ENCODE measurements at regions not wholly inside any gene's neighbourhood (a gene's known extent, or its start where the extent isn't known, plus 50 kb on each side); places are given as distances from the start of the nearest gene placed in this dataset.

GRCh38 chr5:8481007-8481406 lies 612.1 kb downstream of the MTRR start:
- H2AFZ ChIP-seq (ENCODE audit: control insufficient read depth, low read length), result no peak overlapping the region
- H3K27ac ChIP-seq (ENCODE audit: control insufficient read depth, insufficient read depth, low read length), result no peak overlapping the region
- H3K4me3 ChIP-seq (ENCODE audit: control insufficient read depth in 2 of 3, extremely low read depth in 1 of 3, insufficient read depth in 2 of 3, low read depth in 1 of 3, low read length in 3 of 3), result no peak overlapping the region
- H3K27me3 ChIP-seq (ENCODE audit: control insufficient read depth, extremely low read depth, insufficient read depth, low read length), result no peaks in the 10 kb centered on the region
- no peaks in the 10 kb centered on the region for H3K36me3 ChIP-seq (ENCODE audit: control insufficient read depth in 2 of 2, extremely low read depth in 1 of 2, insufficient read depth in 2 of 2, low read length in 2 of 2)
- H3K9ac ChIP-seq (ENCODE audit: control insufficient read depth, extremely low read depth, insufficient read depth, low read length), result no peak overlapping the region
- no peak for DNase-seq (ENCODE audit: low read depth, low spot score)
- H4K20me1 ChIP-seq (ENCODE audit: control insufficient read depth, extremely low read depth, insufficient read depth, low read length), result no peaks in the 10 kb centered on the region
- no peak for FAIRE-seq
- H3K9me1 ChIP-seq (ENCODE audit: control insufficient read depth, extremely low read depth, insufficient read depth, low read length), result no peaks in the 10 kb centered on the region
- dilution Hi-C loops (cut with MboI; ENCODE audit: extremely low pct_ligation_motif_present, low sequenced_read_pairs), result no loop called here
- no peak overlapping the region for H3K4me2 ChIP-seq (ENCODE audit: control insufficient read depth, extremely low read depth, insufficient read depth, low read depth, low read length)
- no peaks in the 10 kb centered on the region for H3K4me1 ChIP-seq (ENCODE audit: control insufficient read depth, extremely low read depth, insufficient read depth, low read length)
- H3K9me3 ChIP-seq (ENCODE audit: control insufficient read depth, low read depth, low read length), result no peaks in the 10 kb centered on the region
- TF ChIP-seq EZH2 (IDR thresholded peaks at IDR 0.05; ENCODE audit: low read length) (no peak), CTCF (optimal IDR thresholded peaks at IDR 0.05 in 1 of 3, IDR thresholded peaks at IDR 0.05 in 1 of 3, conservative IDR thresholded peaks at IDR 0.05 in 1 of 3; ENCODE audit: extremely low read depth in 1 of 3, insufficient read depth in 2 of 3, low read length in 3 of 3) (no peak)
- no peaks in the 10 kb centered on the region for H3K79me2 ChIP-seq (ENCODE audit: control insufficient read depth, insufficient read depth, low read length)

DNA sequence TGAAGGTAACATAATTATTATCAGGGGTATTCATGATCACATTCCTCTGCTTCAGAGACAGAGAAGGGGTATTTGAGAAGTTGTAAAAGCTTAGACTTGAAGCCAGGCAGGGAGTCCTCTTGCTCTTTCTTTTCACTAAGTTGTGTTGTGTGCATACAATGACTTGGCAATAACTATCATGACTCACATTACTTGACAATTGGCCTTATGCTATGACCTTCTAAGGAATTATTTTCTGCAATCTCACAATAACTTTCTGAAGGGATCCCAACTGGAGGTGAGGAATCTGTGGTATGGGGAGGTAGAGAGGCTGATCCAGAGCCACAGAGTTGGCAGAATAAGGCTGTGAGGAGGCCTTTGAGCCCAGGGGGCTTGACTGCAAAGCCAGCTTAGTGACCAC lies 622.3 kb downstream of the MTRR start:
- no peaks in the 10 kb centered on the region for H4K20me1 ChIP-seq (ENCODE audit: control insufficient read depth, extremely low read depth, insufficient read depth, low read length)
- no peak for TF ChIP-seq CTCF (optimal IDR thresholded peaks at IDR 0.05 in 1 of 3, IDR thresholded peaks at IDR 0.05 in 1 of 3, conservative IDR thresholded peaks at IDR 0.05 in 1 of 3; ENCODE audit: extremely low read depth in 1 of 3, insufficient read depth in 2 of 3, low read length in 3 of 3)
- no peak for TF ChIP-seq EZH2 (IDR thresholded peaks at IDR 0.05; ENCODE audit: low read length)
- H3K27ac ChIP-seq (ENCODE audit: control insufficient read depth, insufficient read depth, low read length), result no peak overlapping the region
- no peak overlapping the region for H3K9ac ChIP-seq (ENCODE audit: control insufficient read depth, extremely low read depth, insufficient read depth, low read length)
- H3K4me1 ChIP-seq (ENCODE audit: control insufficient read depth, extremely low read depth, insufficient read depth, low read length), result no peaks in the 10 kb centered on the region
- no peak for DNase-seq (ENCODE audit: low read depth, low spot score)
- H3K79me2 ChIP-seq (ENCODE audit: control insufficient read depth, insufficient read depth, low read length), result no peaks in the 10 kb centered on the region
- H3K27me3 ChIP-seq (ENCODE audit: control insufficient read depth, extremely low read depth, insufficient read depth, low read length), result no peaks in the 10 kb centered on the region
- H3K4me2 ChIP-seq (ENCODE audit: control insufficient read depth, extremely low read depth, insufficient read depth, low read depth, low read length), result no peak overlapping the region
- no peak overlapping the region for H2AFZ ChIP-seq (ENCODE audit: control insufficient read depth, low read length)
- dilution Hi-C loops (cut with MboI; ENCODE audit: extremely low pct_ligation_motif_present, low sequenced_read_pairs), result no loop called here
- no peak for FAIRE-seq
- H3K4me3 ChIP-seq (ENCODE audit: control insufficient read depth in 2 of 3, extremely low read depth in 1 of 3, insufficient read depth in 2 of 3, low read depth in 1 of 3, low read length in 3 of 3), result no peak overlapping the region
- H3K9me1 ChIP-seq (ENCODE audit: control insufficient read depth, extremely low read depth, insufficient read depth, low read length), result no peaks in the 10 kb centered on the region
- H3K9me3 ChIP-seq (ENCODE audit: control insufficient read depth, low read depth, low read length), result no peaks in the 10 kb centered on the region
- no peaks in the 10 kb centered on the region for H3K36me3 ChIP-seq (ENCODE audit: control insufficient read depth in 2 of 2, extremely low read depth in 1 of 2, insufficient read depth in 2 of 2, low read length in 2 of 2)

All from keratinocyte (primary cell).